Testis (tissue), 2 donors: ENCODE measurements at regions not wholly inside any gene's neighbourhood (a gene's known extent, or its start where the extent isn't known, plus 50 kb on each side); places are given as distances from the start of the nearest gene placed in this dataset.

ENCODE experiments used
- POLR2A ChIP-seq: fragments of 450-650 bp; IDR thresholded peaks from one replicate; pipeline ENCODE4 v1.6.1; 2017; ENCODE audit warnings: antibody characterized with exemption, mild to moderate bottlenecking, moderate library complexity
- TF ChIP-seq, protein P1 (sequence below), 3 experiments: fragments of 450-650 bp in 2 of 3; fragments of 200-600 bp in 1 of 3; sonication (generic) in 1 of 3; IDR thresholded peaks; one replicate each; pipeline ENCODE4 v1.5.1; 2016 to 2019; ENCODE audit warnings: antibody characterized with exemption in 3 of 3, mild to moderate bottlenecking in 2 of 3, moderate library complexity in 1 of 3

DNA sequence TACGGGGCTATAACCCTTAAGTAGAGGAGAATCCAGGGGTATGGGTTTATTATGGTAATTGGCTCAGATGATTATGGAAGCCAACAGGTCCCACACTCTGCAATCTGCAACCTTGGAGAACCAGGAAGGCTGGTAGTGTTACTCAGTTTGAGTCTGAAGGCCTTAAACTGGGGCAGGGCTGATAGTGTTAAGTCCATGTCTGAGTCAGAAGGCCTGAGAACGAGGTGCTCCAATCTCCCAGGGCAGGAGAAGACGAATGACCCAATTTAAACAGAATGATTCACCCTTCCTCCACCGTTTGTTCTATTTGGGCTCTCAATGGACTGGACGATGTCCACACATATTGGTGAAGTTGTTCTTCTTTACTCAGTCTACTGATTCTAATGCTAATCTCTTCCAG, 244.5 kb upstream of the PTER start:
- TF ChIP-seq, protein P1, sequence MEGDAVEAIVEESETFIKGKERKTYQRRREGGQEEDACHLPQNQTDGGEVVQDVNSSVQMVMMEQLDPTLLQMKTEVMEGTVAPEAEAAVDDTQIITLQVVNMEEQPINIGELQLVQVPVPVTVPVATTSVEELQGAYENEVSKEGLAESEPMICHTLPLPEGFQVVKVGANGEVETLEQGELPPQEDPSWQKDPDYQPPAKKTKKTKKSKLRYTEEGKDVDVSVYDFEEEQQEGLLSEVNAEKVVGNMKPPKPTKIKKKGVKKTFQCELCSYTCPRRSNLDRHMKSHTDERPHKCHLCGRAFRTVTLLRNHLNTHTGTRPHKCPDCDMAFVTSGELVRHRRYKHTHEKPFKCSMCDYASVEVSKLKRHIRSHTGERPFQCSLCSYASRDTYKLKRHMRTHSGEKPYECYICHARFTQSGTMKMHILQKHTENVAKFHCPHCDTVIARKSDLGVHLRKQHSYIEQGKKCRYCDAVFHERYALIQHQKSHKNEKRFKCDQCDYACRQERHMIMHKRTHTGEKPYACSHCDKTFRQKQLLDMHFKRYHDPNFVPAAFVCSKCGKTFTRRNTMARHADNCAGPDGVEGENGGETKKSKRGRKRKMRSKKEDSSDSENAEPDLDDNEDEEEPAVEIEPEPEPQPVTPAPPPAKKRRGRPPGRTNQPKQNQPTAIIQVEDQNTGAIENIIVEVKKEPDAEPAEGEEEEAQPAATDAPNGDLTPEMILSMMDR (IDR thresholded peaks at IDR 0.05) = no peak
- TF ChIP-seq POLR2A = no peak
